ENCODE measurements at regions not wholly inside any gene's neighbourhood (a gene's known extent, or its start where the extent isn't known, plus 50 kb on each side); places are given as distances from the start of the nearest gene placed in this dataset.

DNA sequence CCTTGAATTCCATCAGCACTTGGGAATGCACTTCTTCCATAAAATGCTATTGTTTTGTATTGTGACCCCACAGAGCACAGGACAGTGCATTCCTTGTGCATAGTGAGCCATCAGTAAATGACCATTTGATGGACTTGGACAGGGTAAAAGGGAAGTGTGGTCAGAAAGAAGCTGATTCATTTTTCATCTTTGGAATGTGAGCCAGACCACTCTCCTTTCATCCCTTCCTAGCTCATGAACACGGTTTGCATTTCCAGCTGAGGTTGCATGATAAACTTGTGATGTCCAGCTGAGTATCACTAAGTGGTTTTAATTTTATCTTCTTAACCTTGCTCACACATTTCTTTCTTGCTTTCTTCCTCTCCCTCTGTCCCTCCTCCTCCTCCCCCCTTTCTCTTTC, 101.3 kb downstream of the NUDT12 start:
- DNase-seq, result no peak

DNA sequence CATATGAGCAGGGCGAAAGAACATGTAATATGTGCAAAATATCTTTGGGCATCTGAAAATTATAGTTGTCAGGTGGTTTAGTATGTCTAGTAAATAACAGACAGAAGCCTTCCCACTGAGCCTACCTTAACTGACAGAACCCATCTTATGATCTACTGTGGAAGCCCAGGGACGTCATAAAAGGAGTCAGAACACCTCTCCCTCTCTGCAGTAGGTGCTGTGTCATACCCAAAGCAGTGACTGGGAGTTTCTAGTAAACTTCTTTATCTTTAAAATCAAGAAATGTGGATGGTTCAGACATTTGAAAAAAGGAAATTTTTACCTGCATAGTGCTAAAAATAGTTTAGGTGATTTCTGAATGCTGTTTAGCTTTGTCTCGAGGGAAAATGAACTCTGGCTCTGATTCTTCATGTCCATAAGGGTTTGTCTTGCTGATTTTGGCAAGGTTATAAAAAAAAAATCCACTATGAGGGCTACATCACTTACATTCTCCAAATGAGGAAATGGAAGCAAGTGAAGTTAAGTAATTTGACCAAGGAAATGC, 104.0 kb downstream of the NUDT12 start:
- no peak for DNase-seq

- DNase-seq, result no peak
Measured at GRCh38 chr5:103456476-103456875, 106.1 kb downstream of the NUDT12 start.

GRCh38 chr5:103455796-103456195, 106.8 kb downstream of the NUDT12 start:
- no peak for DNase-seq

GRCh38 chr5:103454770-103455169, 107.8 kb downstream of the NUDT12 start:
- DNase-seq, result no peak

- DNase-seq, result no peak
Measured at GRCh38 chr5:103452666-103453065, 109.9 kb downstream of the NUDT12 start.

GRCh38 chr5:103452089-103452488, 110.5 kb downstream of the NUDT12 start:
- no peak for DNase-seq

- DNase-seq, result no peak
Measured at GRCh38 chr5:103451261-103451660, 111.3 kb downstream of the NUDT12 start.

- no peak for DNase-seq
Measured at GRCh38 chr5:103450333-103451061, 112.1 kb downstream of the NUDT12 start.

- no peak for DNase-seq
Measured at GRCh38 chr5:103446813-103447212, 115.8 kb downstream of the NUDT12 start.

DNA sequence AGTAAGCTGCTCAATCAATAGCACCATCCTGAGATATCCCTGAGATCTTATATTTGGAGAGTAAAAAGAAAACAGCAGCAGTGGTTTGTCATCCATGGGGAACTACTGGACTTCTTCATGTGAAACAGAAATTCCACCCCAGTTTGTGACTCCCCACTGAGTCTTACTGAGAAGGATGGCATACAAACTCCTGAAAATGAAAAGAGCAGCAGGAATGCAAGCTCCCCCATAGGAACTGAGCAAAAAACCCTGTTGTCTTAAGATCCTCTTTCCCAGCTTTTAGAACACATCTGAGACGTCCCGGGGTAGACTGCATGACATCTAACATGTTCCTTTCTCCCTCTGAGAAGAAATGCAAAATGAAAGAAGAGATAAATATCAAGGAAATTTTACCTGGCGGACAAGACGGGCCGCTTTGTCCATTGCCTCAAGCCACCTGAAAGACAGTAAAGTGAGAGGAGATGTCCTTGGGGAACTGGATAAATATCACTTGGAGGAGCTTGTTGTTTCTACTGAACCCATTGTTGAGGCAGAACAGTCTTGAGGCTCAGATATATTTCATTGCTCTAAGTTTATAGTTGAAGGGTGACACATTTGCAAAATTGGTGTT, 117.1 kb downstream of the NUDT12 start:
- no peak for DNase-seq

DNA sequence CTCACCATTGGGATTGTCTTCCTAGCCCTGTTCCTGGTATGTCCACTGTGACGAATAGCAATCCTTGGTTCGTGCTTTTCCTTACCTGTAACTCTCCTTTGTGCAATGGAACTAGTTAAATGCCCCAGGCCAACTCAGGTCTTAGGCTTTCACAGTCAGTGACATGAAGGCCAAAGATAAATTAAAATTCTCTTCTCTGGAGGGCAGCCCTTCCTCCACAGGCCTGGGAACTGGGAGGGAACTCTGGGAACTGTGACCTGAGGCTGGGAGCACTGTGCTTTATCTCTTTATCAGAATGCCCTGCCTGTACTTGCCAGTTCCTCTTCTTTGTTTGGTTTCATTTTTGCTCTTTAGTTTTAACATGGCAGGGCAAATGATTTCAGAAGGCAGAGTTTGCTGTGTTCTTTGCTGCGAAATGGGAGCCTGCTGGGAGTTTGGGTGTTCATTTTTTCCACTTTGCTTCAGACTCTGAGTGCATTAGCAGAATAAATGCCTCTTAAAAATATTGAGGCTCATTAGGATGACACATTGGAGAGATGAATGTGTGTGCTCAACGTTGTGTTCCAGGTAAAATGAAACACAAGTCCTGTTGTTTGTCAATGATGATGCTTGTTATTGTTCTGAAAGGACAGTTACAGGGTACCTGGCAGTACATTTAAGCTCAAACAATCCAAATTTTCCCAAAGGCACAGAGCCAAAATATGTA, 118.1 kb downstream of the NUDT12 start:
- DNase-seq, result no peak

DNA sequence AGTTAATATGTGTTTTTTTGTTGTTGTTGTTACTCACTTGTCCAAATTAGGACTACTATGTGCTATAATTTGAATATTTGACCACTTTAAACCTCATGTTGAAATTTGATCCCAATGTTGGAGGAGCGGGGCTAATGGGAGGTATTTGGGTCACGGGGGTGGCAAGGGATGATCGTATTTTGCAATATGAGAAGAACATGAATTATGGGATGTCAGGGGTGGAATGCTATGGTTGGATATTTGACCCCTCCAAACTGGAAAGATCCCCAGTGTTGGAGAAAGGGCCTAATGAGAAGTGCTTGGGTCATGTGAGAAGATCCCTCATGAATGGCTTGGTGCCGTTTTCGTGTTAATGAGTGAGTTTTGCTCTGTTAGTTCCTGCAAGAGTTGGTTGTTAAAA, 119.8 kb downstream of the NUDT12 start:
- no peak for DNase-seq

GRCh38 chr5:103441523-103441922, 121.1 kb downstream of the NUDT12 start:
- DNase-seq, result no peak

GRCh38 chr5:103439007-103439406, 123.6 kb downstream of the NUDT12 start:
- no peak for DNase-seq

GRCh38 chr5:103436656-103437055, 125.9 kb downstream of the NUDT12 start:
- DNase-seq, result no peak

- DNase-seq, result no peak
Measured at GRCh38 chr5:103436112-103436511, 126.5 kb downstream of the NUDT12 start.

- DNase-seq, result peak; percentile 34
Measured at GRCh38 chr5:103435136-103435889, 127.3 kb downstream of the NUDT12 start.

- no peak for DNase-seq
Measured at GRCh38 chr5:103434057-103434456, 128.5 kb downstream of the NUDT12 start.

GRCh38 chr5:103433211-103433610, 129.4 kb downstream of the NUDT12 start:
- DNase-seq, result no peak

DNA sequence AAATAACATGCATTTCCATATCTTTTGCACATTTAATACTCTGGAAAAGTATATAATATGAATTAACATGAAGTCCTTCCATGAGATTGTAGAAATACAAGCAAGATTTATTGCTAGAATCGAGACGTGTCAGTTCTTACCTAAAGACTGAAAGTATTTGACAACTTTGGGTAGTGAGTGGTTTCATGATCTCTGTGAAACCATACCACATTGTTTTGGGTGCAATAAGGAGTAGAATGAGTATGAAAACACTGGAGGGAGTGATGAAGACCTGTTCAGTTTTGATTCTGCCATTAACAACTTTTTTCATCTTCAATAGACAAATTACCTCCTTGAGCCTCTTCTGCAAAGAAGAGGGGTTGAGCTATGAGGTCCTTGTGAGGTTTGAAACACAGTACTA, 133.7 kb downstream of the NUDT12 start:
- DNase-seq, result no peak

- DNase-seq, result no peak
Measured at GRCh38 chr5:103428411-103428871, 134.1 kb downstream of the NUDT12 start.

GRCh38 chr5:103427326-103427725, 135.3 kb downstream of the NUDT12 start:
- DNase-seq, result no peak
